K562 (cell line): ENCODE measurements at regions not wholly inside any gene's neighbourhood (a gene's known extent, or its start where the extent isn't known, plus 50 kb on each side); places are given as distances from the start of the nearest gene placed in this dataset.

ENCODE experiments used
- ARHGAP35 ChIP-seq: fragments of 450-650 bp; IDR thresholded peaks from 2 replicates; pipeline ENCODE4 v1.6.1; 2018; ENCODE audit not compliant: partially characterized antibody
- ATF6 ChIP-seq: sonication (generic); formaldehyde crosslinking; IDR thresholded peaks from 2 replicates; pipeline ENCODE4 v1.4.0; 2020; ENCODE audit warnings: mild to moderate bottlenecking, missing genetic modification reagents
- BACH1 ChIP-seq: fragments of 200-800 bp; sonication (Bioruptor generic); IDR thresholded peaks from 2 replicates; pipeline ENCODE4 v1.6.1; 2016; ENCODE audit warnings: missing genetic modification characterization, missing compliant biosample characterization
- BRD4 ChIP-seq: fragments of 200-600 bp; sonication (generic); IDR thresholded peaks from 2 replicates; pipeline ENCODE4 v1.6.1; 2017; ENCODE audit warnings: inconsistent platforms
- DPF2 ChIP-seq: fragments of 450-650 bp; IDR thresholded peaks from 2 replicates; pipeline ENCODE4 v1.6.1; 2016
- ELK1 ChIP-seq: sonication (generic); formaldehyde crosslinking; IDR thresholded peaks from 2 replicates; pipeline ENCODE4 v1.8.1; 2022; ENCODE audit warnings: missing genetic modification reagents
- EP300 ChIP-seq: IDR thresholded peaks from 2 replicates; pipeline ENCODE4 v1.6.1; 2012; ENCODE audit warnings: low read length, improper control_type of control experiment
- KAT8 ChIP-seq: fragments of 450-650 bp; IDR thresholded peaks from 2 replicates; pipeline ENCODE4 v1.6.1; 2016; ENCODE audit warnings: low read depth, mild to moderate bottlenecking
- MED1 ChIP-seq: sonication (generic); formaldehyde crosslinking; IDR thresholded peaks from 2 replicates; pipeline ENCODE4 v1.8.1; 2023; ENCODE audit warnings: missing genetic modification reagents, borderline replicate concordance
- NFYB ChIP-seq: IDR thresholded peaks from 2 replicates; pipeline ENCODE4 v1.6.1; 2011; ENCODE audit warnings: mild to moderate bottlenecking, moderate library complexity; ENCODE audit not compliant: insufficient read length; ENCODE audit errors: extremely low read depth
- PCBP2 ChIP-seq: fragments of 200-400 bp; formaldehyde crosslinking; IDR thresholded peaks from 2 replicates; pipeline ENCODE4 v1.6.1; 2018; ENCODE audit warnings: low read length, low read depth, mild to moderate bottlenecking, moderate library complexity; ENCODE audit not compliant: poor library complexity, severe bottlenecking
- PHTF2 ChIP-seq: fragments of 250-450 bp; sonication (Bioruptor Pico); IDR thresholded peaks from 2 replicates; pipeline ENCODE4 v1.5.0; 2021; ENCODE audit warnings: mild to moderate bottlenecking
- POLR2AphosphoS5 ChIP-seq: IDR thresholded peaks from 2 replicates; pipeline ENCODE4 v1.6.1; 2011; ENCODE audit warnings: mild to moderate bottlenecking, low read depth, low read length, moderate library complexity; ENCODE audit not compliant: control insufficient read depth, insufficient read depth
- POLR2H ChIP-seq: IDR thresholded peaks from 2 replicates; pipeline ENCODE4 v1.6.1; 2016; ENCODE audit warnings: missing genetic modification characterization, low read depth, mild to moderate bottlenecking, control low read depth, missing compliant biosample characterization, moderate library complexity
- RBM17 ChIP-seq: fragments of 200-400 bp; formaldehyde crosslinking; IDR thresholded peaks from 2 replicates; pipeline ENCODE4 v1.6.1; 2017; ENCODE audit warnings: low read depth, mild to moderate bottlenecking, low read length, borderline replicate concordance
- USF2 ChIP-seq: sonication (generic); formaldehyde crosslinking; IDR thresholded peaks from 2 replicates; pipeline ENCODE4 v1.5.0; 2020; ENCODE audit warnings: missing genetic modification reagents
- ZBTB34 ChIP-seq: fragments of 250-450 bp; sonication (Bioruptor Pico); IDR thresholded peaks from 2 replicates; pipeline ENCODE4 v1.8.0; 2021; ENCODE audit warnings: mild to moderate bottlenecking, moderate library complexity
- ZKSCAN1 ChIP-seq: fragments of 150-350 bp; IDR thresholded peaks from 2 replicates; pipeline ENCODE4 v1.6.1; 2016; ENCODE audit warnings: low read depth, low read length
- ZNF146 ChIP-seq: IDR thresholded peaks from one replicate; pipeline ENCODE4 v1.6.1; 2018; ENCODE audit warnings: missing compliant biosample characterization; ENCODE audit not compliant: unreplicated experiment
- ZNF583 ChIP-seq: fragments of 250-450 bp; sonication (Bioruptor Pico); IDR thresholded peaks from 2 replicates; pipeline ENCODE4 v1.4.0; 2020

GRCh38 chr3:194003114-194004057, 132.6 kb upstream of the HES1 start (continued):
- TF ChIP-seq POLR2H (tag) (peak; percentile 47; the same call in 1 of the 2 replicates), ELK1 (CRISPR knock-in tag) (no peak), PCBP2 (no peak), KAT8 (no peak), ATF6 (0 out of 2 replicates have a peak, but pooled peaks have one; percentile 74), DPF2 (peak; percentile 85), ZKSCAN1 (peak; percentile 61), NFYB (no peak), ZBTB34 (CRISPR knock-in tag) (no peak), ZNF583 (CRISPR knock-in tag) (0 out of 2 replicates have a peak, but pooled peaks have one; percentile 16), BRD4 (no peak), ZNF146 (CRISPR knock-in tag) (no peak), MED1 (CRISPR knock-in tag) (no peak), PHTF2 (CRISPR knock-in tag) (no peak), USF2 (no peak), ARHGAP35 (no peak), EP300 (peak; percentile 91), RBM17 (no peak), BACH1 (no peak), POLR2AphosphoS5 (peak; percentile 78)
